Stimulated activated naive B cell treated with anti-CD40 and anti-IgM and Interleukin-4, amounts not matched to agents 10 μg/mL and 1 μg/mL and 100 μg/mL, for 72 hours (primary cell): ENCODE measurements at regions not wholly inside any gene's neighbourhood (a gene's known extent, or its start where the extent isn't known, plus 50 kb on each side); places are given as distances from the start of the nearest gene placed in this dataset.

Experiments
- ATAC-seq, 2 donors: fragments of 150-1000 bp; cut with Tn5 transposase; replicated peaks; 2 replicates each; pipeline ENCODE4 v1.10.0; 2021; ENCODE audit warnings: moderate library complexity in 1 of 2
- DNase-seq: peaks from one replicate; pipeline ENCODE4 v3.0.0; 2021
- H3K27ac Mint-ChIP-seq: one replicate; pipeline ENCODE4 v1.8.0; 2022; ENCODE audit warnings: mild to moderate bottlenecking, mixed read lengths
- H3K27me3 Mint-ChIP-seq, 2 donors: one replicate each; pipeline ENCODE4 v1.8.0; 2022; ENCODE audit warnings: mixed read lengths in 2 of 2
- H3K36me3 Mint-ChIP-seq, 2 donors: one replicate each; pipeline ENCODE4 v1.8.0; 2022; ENCODE audit warnings: mixed read lengths in 2 of 2, mild to moderate bottlenecking in 1 of 2
- H3K4me1 Mint-ChIP-seq, 2 donors: one replicate each; pipeline ENCODE4 v1.8.0; 2022; ENCODE audit warnings: mixed read lengths in 2 of 2, mild to moderate bottlenecking in 1 of 2
- H3K4me3 Mint-ChIP-seq, 2 donors: one replicate each; pipeline ENCODE4 v1.8.0; 2022; ENCODE audit warnings: mild to moderate bottlenecking in 2 of 2, mixed read lengths in 2 of 2, moderate library complexity in 1 of 2
- H3K9me3 Mint-ChIP-seq, 2 donors: one replicate each; pipeline ENCODE4 v1.8.0; 2022; ENCODE audit warnings: mixed read lengths in 2 of 2, mild to moderate bottlenecking in 1 of 2

DNA sequence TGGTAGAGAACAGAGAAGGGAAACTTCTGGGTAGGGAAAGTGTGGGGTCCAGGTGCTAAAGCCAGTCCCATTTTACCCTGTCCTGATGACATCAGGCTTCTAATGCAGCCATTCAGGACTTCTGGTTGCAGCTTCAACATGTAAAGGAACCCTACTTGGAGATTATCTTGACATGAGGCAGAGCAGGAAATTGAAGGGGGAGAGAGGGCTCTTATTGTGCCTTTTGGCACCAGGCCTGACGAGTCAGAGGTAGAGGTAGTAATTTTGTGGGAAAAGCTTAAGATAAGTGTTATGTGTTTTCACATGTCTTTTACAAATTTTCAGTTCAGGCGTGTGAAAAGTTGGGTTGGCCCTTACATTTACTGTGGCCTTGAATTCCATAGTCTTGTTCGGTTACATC, 102.4 kb upstream of the APC start:
- no peaks in the 10 kb centered on the region for H3K4me1 Mint-ChIP-seq
- peaks cover 18 to 43% of the 10 kb centered on the region in 2 donors for H3K27me3 Mint-ChIP-seq
- DNase-seq = no peak
- no peak overlapping the region for H3K27ac Mint-ChIP-seq
- ATAC-seq = no peak
- no peak overlapping the region for H3K4me3 Mint-ChIP-seq
- peaks cover 5% of the 10 kb centered on the region in 2 donors for H3K36me3 Mint-ChIP-seq
- peaks cover 18 to 20% of the 10 kb centered on the region in 2 donors for H3K9me3 Mint-ChIP-seq

DNA sequence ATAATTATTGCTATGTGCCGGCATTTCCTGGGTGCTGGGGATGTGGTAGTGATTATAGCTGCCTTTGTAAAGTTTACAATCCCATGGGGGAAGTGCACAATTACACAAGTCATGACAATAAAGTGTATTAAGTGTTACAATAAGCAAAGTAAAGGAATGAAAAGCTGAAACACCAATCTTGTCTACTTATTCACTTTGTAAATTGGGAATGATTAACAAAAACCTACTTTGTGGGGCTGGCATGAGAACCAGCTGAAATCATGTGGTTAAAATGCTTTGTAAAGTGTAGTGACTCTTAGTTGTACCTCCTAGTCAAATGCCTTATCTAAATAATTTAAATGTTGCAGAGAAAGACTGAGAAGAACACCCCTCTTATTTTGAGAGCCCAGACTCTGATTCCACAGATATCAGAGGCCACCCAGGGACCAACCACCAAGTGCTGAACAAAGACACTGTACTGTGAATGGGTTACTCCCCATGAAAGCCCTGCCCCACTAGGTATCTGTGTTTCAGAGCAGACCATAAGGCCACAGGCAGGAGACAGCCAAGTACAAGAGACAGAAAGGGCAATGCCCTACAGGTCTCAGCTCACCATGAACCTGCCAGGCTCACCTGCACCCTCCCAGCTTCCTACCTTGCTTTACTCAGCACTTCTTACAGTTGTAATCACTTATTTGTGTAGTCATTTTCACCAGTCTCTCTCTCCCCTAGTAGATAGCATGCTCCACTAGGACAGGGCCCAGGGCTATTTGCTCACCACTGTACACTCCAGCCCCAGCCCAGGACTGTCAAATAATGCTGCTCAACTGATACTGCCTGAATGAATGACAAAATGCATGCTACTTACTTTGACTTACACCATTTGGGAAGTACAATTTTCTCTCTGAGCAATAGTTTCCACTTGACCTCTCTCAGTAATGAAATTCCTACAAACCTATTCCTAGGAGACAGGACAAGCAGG, 101.6 kb upstream of the APC start:
- no peak overlapping the region for H3K4me3 Mint-ChIP-seq
- ATAC-seq (no peak), DNase-seq (no peak)
- H3K9me3 Mint-ChIP-seq = peaks cover 18% of the 10 kb centered on the region in 2 donors
- peaks cover 5% of the 10 kb centered on the region in 2 donors for H3K36me3 Mint-ChIP-seq
- H3K4me1 Mint-ChIP-seq = peaks cover 4 to 5% of the 10 kb centered on the region in 2 donors
- H3K27ac Mint-ChIP-seq = no peak overlapping the region
- peaks cover 15 to 35% of the 10 kb centered on the region in 2 donors for H3K27me3 Mint-ChIP-seq

DNA sequence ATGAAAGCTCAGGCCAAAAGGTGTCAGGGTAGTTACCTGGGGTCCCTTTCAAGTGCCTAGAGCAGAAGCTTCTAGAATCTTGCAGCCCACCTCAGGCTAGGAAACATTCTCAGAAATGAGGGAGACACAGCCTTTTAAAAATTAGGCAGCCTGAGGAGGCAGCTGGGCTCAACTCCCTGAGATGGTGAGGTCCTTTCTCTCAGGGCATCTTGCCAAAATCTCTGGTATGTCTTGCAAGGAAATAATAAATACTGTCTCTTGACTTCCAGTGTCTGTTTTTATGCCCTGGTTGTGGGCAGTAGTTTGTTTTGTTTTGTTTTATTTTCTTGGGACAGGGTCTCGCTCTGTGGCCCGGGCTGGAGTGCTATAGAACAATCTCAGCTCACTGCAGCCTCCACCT, 100.9 kb upstream of the APC start:
- ATAC-seq (no peak), DNase-seq (no peak)
- Mint-ChIP-seq H3K36me3 (peaks cover 5% of the 10 kb centered on the region in 2 donors), H3K27me3 (peaks cover 11 to 34% of the 10 kb centered on the region in 2 donors), H3K4me1 (peaks cover 9 to 12% of the 10 kb centered on the region in 2 donors), H3K9me3 (peaks cover 13 to 14% of the 10 kb centered on the region in 2 donors), H3K4me3 (no peak overlapping the region), H3K27ac (no peak overlapping the region)

DNA sequence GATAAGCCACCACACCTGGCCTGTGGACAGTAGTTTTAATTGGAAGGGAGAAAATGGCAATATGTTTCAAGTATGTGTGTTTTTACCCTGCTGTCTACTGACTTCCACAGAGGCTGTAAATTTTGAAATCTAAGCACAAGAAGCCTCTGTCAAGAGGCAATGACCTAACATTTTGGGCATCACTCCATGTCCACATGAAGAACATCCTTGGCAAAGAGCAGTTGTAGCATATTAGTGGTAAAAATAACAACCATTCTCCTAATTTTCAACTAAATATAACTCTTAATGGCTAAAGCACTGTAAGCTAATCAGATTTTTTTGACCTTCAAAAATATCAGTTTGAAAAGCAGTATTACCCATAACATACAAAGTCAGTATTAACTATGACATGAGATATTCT, 100.3 kb upstream of the APC start:
- Mint-ChIP-seq H3K4me3 (no peak overlapping the region), H3K27ac (no peak overlapping the region), H3K27me3 (peaks cover 11 to 34% of the 10 kb centered on the region in 2 donors), H3K4me1 (peaks cover 10 to 13% of the 10 kb centered on the region in 2 donors), H3K9me3 (peaks cover 8 to 10% of the 10 kb centered on the region in 2 donors), H3K36me3 (peaks cover 5% of the 10 kb centered on the region in 2 donors)
- ATAC-seq = no peak
- no peak for DNase-seq

DNA sequence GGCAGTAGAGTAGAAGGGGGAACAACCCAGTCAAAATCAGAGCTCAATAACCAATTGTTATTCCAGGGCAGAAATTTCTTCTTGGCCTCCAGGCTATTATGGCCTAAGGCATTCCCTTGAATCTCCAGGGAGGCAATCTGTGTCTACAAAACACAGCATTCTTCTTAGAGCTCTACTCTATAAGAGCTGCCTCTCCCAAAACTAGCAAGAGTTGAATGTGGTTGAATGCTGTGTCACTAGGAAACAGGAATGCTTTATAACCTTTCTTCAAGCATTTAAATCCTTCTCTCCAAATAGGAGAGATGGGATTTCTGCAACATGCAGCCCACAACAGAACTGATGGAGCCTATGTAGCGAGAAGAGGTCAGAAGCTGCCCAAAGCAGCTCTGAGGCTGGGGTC, 97.1 kb upstream of the APC start:
- Mint-ChIP-seq H3K36me3 (no peaks in the 10 kb centered on the region), H3K27ac (no peak overlapping the region), H3K4me3 (peak overlapping the region in 1 of 2 donors; percentile 6), H3K4me1 (peaks cover 10 to 13% of the 10 kb centered on the region in 2 donors), H3K9me3 (no peaks in the 10 kb centered on the region), H3K27me3 (peaks cover 0 to 19% of the 10 kb centered on the region in 2 donors)
- ATAC-seq = no peak
- no peak for DNase-seq

DNA sequence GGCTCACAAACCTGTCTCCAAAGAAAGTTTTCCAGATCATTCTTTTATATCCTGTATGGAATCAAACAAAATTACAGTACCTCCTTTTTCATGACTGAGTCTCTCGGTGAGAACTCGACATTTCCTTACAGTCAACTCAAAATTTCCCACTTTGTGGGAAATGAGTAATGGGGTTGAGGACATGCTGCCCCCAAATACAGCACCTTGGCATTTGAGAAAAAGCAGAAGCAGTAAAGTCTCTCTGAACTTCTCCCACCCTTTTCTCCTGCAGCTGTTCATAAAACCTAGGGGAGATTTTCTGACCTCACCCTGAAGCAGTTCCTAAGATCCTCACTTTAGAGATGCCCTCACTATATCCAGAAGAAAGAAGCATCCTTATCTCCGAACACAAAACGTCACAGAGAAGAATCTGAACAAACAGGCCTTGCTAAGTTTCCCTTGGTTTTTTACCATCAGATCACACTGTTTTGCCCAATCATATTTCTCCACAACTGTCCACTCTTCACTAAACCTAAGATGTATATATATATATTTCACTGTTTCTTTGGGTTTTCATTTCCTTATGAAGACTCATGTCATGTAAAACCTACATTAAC, 96.1 kb upstream of the APC start:
- H3K27me3 Mint-ChIP-seq = peaks cover 0 to 19% of the 10 kb centered on the region in 2 donors
- no peaks in the 10 kb centered on the region for H3K9me3 Mint-ChIP-seq
- no peak overlapping the region for H3K27ac Mint-ChIP-seq
- peaks cover 10 to 13% of the 10 kb centered on the region in 2 donors for H3K4me1 Mint-ChIP-seq
- ATAC-seq = peak; percentile 77 to 82
- DNase-seq = peak; percentile 3
- H3K4me3 Mint-ChIP-seq = no peak overlapping the region
- no peaks in the 10 kb centered on the region for H3K36me3 Mint-ChIP-seq

DNA sequence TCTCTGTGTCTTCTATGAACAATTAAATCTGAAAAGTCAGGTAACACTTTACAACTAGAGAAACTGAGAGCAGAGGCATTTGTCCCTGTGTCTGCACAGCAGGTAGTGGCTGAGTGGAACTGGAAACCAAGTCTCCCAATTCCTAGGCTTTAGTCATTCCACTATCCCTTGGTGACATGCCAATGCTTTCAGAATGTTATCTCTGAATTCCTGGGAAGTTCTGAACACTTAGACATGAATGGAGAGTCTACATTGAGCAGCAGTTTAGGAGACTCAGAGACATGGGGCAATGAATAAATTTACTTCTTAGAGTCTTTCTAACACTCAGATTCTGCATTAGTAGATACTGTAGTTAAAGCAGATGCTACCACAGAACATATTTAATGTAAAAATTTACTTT, 94.8 kb upstream of the APC start:
- no peak overlapping the region for H3K4me3 Mint-ChIP-seq
- peaks cover 0 to 25% of the 10 kb centered on the region in 2 donors for H3K27me3 Mint-ChIP-seq
- H3K27ac Mint-ChIP-seq = no peak overlapping the region
- ATAC-seq (no peak), DNase-seq (no peak)
- H3K4me1 Mint-ChIP-seq = peaks cover 10 to 13% of the 10 kb centered on the region in 2 donors
- no peaks in the 10 kb centered on the region for H3K36me3 Mint-ChIP-seq
- no peaks in the 10 kb centered on the region for H3K9me3 Mint-ChIP-seq

DNA sequence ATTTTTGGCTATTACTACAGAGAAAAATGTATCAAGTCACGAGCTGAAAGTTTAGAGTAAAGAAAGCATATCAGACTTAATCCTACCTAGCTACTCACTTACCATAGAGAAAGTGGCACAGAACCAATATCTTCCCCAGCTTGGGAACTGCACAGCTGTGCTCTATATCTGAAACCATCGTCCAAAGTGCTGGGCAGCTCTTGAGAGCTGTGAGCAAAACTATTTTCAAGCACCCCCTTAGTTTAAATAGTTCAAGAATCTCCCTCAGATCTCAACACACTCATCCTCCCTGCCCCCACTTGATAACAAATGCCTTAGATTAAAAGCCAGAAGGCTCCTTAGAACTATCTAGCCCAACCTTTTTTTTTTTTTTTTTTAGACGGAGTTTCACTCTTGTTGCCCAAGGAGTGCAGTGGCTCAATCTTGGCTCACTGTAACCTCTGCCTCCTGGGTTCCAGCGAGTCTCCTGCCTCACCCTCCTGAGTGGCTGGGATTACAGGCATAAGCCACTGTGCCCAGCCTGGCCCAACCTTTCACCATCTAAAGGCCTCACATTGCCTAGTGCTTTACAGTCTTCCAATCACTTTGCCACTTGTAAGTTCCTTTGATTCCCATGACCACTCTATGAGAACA, 94.2 kb upstream of the APC start:
- ATAC-seq (no peak), DNase-seq (no peak)
- no peaks in the 10 kb centered on the region for H3K9me3 Mint-ChIP-seq
- peaks cover 4 to 24% of the 10 kb centered on the region in 2 donors for H3K27me3 Mint-ChIP-seq
- H3K27ac Mint-ChIP-seq = no peak overlapping the region
- H3K4me1 Mint-ChIP-seq = peaks cover 10 to 13% of the 10 kb centered on the region in 2 donors
- no peak overlapping the region for H3K4me3 Mint-ChIP-seq
- H3K36me3 Mint-ChIP-seq = no peaks in the 10 kb centered on the region

DNA sequence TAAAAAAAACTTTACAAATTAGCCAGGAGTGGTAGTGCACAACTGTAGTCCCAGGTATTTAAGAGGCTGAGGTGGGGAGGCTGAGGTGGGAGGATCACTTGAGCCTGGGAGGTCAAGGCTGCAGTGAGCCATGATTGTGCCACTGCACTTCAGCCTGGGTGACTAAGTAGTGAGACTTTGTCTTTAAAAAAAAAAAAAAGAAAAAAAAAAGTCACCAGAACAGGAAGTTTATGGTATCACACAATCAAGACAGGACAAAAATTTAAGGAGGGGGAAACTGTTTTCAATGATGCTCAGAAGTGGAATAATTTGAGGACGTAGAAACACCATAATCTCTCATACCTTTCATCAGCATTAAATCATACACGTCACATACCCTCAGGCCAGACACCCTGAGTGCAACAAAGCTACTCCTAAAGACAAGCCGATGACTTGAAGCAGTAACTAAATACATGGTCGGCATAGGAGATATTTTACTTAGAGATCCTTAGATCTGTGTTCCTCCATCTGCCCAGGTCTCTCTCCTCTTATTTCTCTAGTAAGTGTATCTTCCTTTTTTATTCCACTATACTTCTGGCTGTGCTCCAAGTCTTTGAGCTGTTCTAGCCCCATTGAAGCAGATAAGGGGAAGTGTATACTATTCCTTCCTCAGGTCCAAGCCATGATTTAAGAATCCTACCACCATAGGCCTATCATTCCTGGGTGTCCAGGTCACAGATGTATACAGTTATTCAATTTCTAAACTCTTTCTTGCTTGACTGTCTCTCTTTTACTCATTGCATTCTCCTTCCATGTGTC, 91.3 kb upstream of the APC start:
- H3K9me3 Mint-ChIP-seq = no peaks in the 10 kb centered on the region

DNA sequence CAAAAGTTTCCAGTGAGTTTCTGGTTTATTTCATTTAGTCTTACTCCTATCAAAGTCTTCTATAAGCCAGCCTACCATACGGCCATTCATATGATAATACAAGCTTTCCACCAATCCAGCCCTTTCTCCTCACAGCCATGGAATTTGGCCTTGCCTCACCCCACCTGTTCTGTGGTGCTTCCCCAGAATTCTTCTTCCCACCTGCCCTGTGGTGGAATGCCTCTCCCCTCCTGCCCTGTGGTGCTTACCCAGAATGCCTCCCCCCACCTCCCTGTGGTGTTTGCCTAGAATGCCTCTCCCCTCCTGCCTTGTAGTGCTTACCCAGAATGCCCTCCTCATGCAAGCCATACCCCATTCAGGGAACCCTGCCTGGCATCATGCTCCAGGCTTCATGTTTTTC, 90.3 kb upstream of the APC start:
- Mint-ChIP-seq H3K4me3 (no peak overlapping the region), H3K36me3 (no peaks in the 10 kb centered on the region), H3K27ac (no peak overlapping the region), H3K9me3 (no peaks in the 10 kb centered on the region), H3K27me3 (peaks cover 14 to 38% of the 10 kb centered on the region in 2 donors), H3K4me1 (no peaks in the 10 kb centered on the region)
- ATAC-seq (no peak), DNase-seq (no peak)

More for the DNA sequence above, 91.3 kb upstream of the APC start:
- Mint-ChIP-seq H3K4me3 (no peak overlapping the region), H3K36me3 (no peaks in the 10 kb centered on the region), H3K27ac (no peak overlapping the region), H3K4me1 (peaks cover 4% of the 10 kb centered on the region in 2 donors), H3K27me3 (peaks cover 11 to 27% of the 10 kb centered on the region in 2 donors)
- no peak for DNase-seq
- no peak for ATAC-seq

DNA sequence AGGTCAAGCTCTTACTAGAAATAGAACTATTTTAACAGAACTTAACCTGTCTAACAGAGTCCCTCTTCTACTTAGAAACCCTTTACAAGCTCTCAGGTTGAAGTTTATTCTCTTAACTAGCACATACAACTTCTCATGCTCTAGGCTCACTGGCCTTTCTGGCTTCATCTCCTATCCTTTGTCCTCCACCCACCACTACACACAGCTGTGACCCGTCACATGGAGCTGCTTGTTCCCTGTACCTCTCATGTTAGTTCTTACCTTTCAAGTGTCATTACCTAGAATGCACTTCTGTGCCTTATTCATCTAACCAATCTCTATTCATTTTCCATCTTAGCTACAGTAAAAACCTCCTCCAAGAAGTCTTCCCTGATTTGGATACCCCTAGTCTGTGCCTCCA, 89.4 kb upstream of the APC start:
- no peaks in the 10 kb centered on the region for H3K36me3 Mint-ChIP-seq
- DNase-seq (no peak), ATAC-seq (no peak)
- H3K27ac Mint-ChIP-seq = no peak overlapping the region
- peaks cover 14 to 43% of the 10 kb centered on the region in 2 donors for H3K27me3 Mint-ChIP-seq
- no peak overlapping the region for H3K4me3 Mint-ChIP-seq
- H3K4me1 Mint-ChIP-seq = no peaks in the 10 kb centered on the region
- H3K9me3 Mint-ChIP-seq = no peaks in the 10 kb centered on the region

DNA sequence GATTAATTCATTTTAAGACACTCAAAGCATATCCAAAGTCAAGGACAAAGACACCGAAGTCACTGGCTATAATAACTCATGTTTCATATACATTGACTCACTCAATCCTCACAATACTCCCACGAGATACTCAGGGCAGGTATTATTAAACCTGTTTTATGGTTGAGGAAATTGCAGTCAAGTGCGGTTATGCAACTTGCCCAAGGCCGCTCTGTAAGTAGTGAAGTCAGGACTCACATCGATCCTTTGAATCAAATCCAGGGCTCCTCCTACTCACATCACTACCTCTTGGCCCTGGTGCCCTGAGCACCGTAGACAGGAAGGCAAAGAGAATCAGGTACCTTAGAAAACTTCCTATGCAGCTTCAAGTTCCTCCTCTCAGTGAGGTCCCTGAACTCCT, 87.8 kb upstream of the APC start:
- Mint-ChIP-seq H3K4me3 (no peak overlapping the region), H3K27ac (no peak overlapping the region), H3K9me3 (no peaks in the 10 kb centered on the region), H3K4me1 (no peaks in the 10 kb centered on the region), H3K27me3 (peaks cover 18 to 54% of the 10 kb centered on the region in 2 donors), H3K36me3 (no peaks in the 10 kb centered on the region)
- no peak for DNase-seq
- ATAC-seq = no peak

DNA sequence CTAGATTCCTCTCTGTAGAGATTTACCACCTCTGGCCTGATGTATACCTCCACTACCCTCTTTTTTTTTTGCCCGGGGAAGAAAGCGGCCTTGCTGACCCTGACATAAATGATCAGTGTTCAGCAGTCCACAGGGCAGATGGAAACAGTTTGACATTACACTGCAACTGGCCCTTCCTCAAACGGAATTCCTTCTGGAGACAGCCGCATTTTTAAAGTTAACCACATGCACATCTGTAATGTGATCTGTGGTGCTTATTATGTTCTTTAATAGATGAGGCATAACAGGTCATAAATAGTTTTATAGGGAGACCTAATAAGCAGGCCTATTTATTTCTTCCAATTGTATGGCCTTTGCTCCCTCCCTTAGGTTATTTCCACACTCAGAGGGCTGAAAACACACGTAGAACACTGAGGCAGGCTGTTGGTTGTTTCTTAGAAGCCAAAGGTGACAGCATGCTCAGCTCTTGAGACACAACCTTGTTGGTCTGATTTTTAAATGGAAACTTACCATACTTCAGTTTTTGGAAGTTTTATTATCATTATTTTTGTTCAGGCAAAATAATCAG, 84.0 kb upstream of the APC start:
- DNase-seq (no peak), ATAC-seq (no peak)
- Mint-ChIP-seq H3K36me3 (no peaks in the 10 kb centered on the region), H3K27ac (no peak overlapping the region), H3K9me3 (no peaks in the 10 kb centered on the region), H3K4me3 (no peak overlapping the region), H3K4me1 (no peaks in the 10 kb centered on the region), H3K27me3 (peaks cover 17 to 36% of the 10 kb centered on the region in 2 donors)
